NCI-H128 (cell line): ENCODE measurements at regions not wholly inside any gene's neighbourhood (a gene's known extent, or its start where the extent isn't known, plus 50 kb on each side); places are given as distances from the start of the nearest gene placed in this dataset.

Experiments used
- DNase-seq: peaks from one replicate; lab custom pipeline; 2025; ENCODE audit not compliant: unreplicated experiment; lab: John Stamatoyannopoulos, UW

DNA sequence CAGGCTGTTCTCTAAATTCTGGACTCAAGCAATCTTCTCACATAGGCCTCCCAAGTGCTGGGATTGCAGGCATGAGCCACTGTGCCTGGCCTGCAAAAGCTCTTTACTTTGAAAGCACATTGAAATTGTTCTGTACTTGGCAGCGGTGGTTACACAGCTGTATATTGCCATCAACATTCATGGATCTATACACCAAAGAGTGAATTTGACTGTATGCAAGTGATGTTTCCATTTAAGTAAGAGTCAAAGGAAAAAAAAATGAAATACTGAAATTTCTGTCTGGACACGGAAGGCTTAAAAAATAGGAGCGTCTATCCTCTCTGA, 450.6 kb upstream of the PSMD7 start:
- DNase-seq: no peak

DNA sequence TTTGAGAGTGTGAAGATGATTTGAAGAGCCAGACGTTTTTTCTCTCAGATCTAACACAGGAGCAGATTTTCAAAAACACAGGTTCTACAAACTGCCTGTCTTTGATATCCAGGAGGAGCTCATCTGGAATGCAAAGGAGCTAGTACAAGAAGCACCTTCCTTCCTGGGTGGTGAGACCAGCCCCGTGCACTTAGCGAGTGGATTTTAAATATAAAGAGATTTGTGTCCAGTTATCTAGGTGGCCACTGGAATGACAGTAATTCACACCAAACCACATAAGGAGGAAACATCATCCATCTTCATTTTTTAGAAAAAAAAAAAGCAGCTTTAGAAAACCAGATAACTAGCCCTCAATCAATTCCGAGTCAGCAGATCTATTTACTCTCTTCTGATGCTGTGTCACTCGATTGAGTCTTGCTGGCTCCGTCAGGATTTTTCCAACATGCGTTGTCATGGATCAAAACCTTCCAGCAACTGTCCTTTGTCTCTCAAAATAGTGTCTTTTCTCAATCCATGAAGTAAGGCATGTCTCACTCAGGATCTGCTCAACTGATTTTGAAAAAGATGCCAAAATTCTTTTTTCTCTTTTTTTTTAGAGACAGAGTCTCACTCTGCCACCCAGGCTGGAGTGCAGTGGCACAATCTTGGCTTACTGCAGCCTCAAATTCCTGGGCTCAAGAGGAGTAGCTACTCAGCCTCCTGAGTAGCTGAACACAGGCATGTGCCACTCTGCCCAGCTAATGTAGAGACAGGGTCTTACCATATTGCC, 451.2 kb upstream of the PSMD7 start:
- no peak for DNase-seq

DNA sequence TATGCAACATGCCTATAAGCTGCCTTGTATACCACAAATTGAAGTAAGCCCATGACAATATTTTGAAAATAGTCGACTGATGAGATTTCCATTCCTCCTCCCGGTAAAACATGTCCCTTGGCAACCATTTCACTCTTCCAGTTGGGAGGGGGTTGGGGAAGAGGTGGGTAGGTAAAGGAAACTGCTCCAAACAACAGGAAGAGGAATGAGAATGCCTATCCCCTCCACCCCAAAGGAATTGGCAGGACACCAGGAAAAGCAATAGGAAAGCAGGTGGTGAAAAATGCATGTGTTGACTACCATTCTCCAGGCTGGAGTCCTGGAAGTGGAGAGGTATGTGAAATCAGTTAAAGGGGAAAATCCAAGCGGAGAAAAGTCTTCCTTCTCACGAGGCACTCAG, 455.9 kb upstream of the PSMD7 start:
- no peak for DNase-seq

DNA sequence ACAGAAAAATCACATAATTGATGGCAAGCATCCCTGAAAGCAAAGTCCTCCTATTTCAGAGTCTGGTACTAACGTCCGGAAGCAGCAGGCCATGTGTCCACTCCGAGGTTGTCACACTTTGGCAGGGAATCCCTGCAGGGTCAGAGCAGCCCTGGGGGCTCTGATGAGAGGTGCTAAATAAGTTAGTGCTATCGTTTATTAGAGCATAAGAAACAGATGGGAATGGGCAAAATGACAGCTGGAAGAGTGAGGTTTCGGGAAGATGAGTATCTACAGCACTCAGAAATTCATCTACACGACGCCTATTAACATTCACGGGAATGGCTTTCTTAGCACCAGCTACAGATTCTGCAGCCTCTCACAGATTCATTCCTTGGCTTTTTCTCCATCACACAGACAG, 465.4 kb upstream of the PSMD7 start:
- DNase-seq: no peak

DNA sequence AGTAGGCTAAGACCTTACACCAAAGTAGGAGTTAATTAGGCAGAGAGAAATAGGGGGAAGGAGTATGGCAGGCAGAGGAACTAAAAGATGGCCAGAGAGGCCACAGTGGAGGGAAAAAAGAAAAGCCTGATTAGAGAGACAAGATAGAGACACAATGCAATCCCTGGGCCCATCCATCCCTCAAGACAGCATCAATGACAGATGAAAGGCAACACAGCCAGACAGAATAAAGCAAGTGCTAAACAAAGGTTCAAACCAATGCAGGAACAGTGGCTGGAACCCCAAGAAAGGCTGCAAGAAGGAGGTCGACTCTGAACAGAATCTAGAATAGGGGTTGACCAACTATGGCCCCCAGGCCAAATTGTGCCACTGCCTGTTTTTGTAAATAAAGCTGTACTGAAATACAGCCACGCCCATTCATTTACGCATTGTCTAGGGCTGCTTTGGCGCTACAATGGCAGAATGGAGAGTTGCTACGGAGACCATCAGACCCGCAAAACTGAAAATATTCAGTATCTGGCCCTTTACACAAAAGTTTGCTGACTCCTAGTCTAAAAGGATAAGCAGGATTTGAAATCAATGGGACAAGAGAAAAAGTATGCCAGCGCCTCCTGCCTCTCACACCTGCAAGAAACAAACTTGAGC, 473.3 kb upstream of the PSMD7 start:
- no peak for DNase-seq

DNA sequence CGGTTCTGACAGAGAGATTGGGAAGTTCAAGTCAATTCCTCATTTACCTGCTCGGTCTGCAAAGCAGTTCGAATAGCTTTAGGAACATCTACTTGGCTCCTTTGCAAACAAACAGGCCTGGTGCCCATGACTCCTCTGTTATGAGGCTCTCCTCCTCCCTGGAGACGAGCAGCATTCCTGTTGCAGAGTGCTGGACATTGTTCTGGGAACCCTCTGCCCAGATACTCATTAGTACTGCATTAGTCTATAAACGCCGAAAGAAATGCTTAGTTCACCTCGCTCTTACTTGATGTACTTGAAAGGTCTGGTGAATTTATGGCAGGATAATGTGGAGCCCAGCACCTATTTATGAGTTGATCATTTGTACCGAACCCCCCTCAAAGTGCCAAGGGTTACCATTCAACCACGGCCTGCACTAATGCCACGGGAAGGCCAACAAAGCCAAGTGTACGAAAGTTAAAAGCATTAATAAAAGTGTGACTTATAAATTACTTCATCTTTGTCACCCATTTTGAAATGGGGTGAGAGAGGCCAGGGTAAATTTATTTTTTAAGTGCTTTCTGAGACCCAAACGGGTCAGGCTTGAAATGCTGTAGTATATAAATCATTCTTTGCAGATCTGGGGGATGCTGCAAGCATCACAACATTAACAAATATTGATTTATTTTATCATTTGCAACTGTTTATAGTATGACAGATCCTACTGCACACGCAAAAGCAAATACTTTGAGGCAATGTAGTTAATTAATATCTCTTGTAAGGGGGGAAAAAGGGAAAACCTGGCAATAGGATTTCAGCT, 478.9 kb upstream of the PSMD7 start:
- no peak for DNase-seq

DNA sequence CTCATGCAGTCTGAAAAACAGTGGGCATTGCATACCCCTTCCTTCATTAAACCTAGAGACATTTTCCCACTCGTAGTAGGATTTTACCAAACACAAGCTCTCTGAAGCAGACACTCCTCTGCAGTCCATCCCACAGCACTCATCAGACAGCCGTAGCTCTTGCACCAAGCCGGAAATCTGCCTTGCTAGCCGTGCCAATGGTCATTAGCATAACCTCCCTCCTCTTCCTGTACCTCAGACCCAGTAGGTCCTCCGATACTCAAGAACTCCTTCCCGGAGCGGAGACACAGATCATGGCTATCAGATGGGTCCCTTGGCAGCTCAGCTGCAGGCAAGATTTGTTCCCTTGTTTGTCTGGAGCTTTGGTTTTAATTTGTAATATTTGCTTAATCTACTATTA, 483.1 kb upstream of the PSMD7 start:
- DNase-seq: no peak

DNA sequence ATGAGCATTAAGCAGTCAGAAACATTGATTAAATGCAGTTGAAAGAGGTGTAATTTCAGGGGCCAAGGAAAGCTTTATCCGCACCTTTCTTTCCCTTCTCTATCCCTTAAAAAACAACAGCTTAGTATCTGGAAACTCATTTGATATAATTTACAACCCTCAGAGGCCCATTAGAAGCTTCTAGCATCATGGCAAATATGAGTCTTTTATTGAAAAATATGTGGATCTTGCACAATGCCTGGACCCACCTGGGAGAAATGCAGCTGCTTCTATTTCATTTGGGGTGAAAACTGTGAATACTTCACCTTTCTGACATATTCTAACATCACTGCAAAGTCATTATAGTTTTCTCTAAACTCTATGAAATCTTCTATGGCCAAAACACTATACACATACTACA, 492.2 kb upstream of the PSMD7 start:
- no peak for DNase-seq

DNA sequence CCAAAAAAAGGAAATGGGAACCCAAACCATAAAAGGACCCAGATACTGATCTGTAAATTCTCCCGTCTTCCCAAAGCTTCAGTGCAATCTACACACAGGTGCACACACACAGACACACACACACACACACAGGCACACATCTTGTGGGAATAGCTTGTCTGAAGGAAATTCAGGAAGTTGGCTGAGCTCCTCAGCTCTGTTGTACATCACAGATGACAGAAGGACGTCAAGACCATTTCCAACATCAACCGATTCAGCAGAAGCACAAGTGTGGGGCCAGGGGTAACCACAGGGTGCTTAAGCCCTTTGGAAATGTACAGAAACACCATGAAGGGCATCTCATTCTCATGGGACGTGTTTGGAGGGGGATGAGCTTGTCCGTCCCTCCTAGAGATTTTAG, 498.1 kb upstream of the PSMD7 start:
- no peak for DNase-seq

DNA sequence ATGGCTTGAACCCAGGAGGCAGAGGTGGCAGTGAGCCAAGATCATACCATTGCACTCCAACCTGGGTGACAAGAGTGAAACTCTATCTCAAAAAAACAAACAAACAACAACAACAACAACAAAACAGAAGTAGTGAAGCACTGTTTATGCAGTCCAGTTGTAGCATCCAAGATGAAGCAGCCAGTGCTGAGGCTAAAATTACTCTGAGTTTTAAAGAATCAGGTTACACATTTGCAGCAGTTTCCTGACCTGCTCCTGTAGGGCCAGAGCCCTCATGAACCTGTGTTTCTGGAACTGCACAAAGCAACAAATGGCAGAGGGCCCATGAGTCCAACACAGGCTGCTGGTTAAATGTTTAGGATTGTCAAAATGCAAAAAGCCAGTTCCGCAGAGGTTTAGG, 499.5 kb upstream of the PSMD7 start:
- no peak for DNase-seq

DNA sequence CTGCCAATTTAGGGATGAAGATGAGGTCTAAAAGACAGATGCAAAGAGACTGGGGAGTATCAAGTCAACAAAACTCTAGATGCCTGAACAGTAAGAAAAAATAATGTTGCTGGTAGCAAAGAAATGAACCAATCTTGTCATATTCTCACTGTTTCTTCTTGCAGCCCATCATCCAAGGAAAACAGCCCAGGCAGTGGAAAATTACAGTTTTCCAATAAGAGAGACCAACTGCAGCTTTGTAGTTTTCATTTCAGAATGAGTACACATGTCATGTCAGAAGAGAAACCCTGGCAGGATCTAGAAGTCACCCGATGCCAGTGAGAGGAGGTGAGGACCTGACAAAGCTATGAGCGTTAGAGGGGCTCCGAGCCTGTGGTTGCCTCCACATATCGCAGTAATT, 500.4 kb upstream of the PSMD7 start:
- DNase-seq: no peak

DNA sequence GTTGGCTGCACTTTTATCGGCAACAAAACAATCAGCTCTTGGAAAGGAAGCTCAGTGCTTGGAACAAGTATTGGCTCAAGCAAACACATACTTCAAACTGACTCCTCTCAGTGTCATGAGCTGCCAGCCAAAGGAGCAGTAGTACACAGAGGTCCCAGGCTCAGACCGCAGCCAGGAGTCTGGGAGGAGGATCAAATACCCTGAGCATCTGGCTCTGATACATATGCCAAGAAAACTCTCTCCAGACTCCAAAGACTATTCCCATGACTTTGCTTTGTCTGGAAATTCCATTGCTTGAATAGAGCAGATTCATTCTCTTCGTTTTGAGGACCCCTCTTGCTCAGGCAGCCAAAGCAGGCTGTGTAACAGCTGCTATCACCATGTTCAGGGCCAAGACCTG, 501.6 kb upstream of the PSMD7 start:
- no peak for DNase-seq

DNA sequence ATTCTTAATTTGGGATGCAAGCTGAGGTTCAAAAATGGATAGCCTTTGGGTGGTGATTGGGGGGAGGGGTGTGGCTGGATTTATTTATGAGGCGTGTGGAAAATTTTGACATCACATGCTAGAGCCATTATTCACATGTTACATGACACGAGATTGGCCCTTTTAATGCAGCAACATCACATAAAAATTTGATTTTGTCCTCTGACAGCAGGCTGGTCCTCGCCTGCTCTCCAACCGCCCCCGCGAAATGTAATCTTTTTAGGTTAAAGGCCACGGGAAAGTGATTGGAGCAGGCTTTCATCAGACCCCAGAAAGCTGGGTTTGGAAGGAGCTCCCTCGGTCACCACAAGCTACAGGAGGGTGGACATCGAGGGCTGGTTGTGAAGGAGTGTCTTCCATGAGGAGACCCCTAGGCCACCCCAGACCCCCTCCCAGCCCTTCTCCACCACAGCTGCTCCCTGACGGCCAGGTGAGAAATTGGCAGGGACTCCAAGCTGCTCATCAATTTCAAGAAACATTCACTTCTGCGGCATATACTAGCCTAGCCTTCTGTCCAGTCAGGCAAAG, 502.7 kb upstream of the PSMD7 start:
- DNase-seq: no peak

DNA sequence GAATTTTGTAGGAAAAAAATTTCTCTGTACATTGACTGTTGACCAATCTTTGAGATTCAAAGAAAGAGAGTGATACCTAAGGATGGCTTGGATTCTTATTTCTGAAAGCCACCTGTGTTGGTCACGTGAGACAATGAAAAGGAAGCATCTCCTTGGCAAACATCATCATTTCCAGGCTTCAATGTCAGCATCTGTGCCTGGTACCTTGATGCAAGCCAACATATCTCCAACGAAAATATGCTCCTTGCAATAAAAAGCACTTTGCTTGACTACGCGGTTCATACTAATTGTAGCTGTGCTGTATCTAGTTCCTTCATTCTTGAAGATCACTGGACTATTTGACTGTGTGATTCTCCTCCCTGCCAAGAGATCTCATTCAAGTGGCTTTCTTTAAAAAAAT, 503.4 kb upstream of the PSMD7 start:
- no peak for DNase-seq

DNA sequence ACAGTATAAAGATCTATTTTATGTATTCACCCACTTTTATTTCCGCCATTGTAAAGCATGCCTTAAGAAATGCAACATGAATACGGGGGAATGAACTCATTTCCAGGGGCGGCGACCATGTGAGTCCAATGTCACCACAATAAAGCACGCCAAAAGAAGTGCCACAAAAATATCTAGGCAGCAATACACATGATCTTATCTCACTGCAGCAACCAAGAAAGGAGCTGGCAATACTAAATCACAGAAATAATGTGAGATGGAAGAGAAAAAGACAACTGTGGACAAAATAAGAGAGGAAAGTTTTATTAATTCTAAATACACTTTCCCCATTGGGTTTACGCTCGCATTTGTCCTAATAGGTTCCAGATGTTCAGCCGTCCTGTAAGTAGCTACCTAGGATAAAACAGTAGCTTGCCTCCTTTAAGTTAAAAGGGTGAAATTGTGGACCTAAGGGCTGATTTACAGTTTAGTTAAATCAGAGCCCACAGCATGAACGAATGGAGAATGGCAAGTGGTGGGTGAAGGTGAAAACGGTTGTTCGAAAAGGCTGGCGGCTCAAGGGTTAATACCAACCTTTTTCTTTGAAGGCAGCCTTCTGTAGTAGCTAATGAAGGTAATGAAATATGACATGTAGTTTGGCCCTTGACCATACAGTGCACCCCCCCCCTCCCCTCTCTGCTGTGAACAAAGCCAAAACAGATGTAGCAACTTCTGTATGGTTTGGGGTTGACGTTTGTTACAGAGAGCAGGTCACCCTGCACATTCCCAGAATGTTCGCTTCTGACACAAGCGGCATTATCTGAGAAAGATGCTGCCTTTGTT, 504.2 kb upstream of the PSMD7 start:
- no peak for DNase-seq

DNA sequence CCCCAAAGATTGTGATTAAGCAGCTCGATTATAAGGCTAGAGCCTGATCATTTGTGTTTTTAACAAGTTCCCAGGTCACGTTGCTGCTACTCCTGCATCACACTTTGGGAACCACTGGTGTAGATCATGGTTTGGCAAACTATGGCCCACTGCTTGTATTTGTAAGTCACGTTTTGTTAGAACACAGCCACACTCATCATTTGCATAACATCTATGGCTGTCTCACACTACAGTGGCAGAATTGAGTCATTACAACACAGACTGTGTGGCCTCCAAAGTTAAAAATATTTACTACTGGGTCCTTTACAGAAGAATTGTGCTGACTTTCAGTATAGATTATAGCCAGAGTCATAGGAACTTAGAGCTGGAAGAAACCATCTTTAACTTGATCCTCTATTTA, 515.3 kb upstream of the PSMD7 start:
- no peak for DNase-seq

DNA sequence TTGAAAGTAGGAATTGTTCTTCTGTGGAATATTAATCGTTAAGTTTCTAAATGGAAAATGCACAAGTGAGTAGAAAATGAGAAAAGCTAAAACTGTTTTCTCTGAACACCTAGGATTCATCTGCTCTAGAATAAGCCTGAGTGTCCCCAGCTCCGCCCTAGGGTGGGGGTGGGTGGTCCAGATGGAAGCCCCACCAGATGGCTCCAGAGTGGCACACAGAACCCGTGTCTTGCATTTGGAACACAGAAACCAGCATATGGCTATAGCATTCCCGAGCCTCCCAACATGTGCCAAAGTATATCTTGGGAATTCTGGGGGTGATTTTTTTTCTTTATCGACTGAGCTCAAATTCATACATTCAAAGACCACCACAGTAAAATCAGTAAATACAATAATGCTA, 517.7 kb upstream of the PSMD7 start:
- DNase-seq: no peak

DNA sequence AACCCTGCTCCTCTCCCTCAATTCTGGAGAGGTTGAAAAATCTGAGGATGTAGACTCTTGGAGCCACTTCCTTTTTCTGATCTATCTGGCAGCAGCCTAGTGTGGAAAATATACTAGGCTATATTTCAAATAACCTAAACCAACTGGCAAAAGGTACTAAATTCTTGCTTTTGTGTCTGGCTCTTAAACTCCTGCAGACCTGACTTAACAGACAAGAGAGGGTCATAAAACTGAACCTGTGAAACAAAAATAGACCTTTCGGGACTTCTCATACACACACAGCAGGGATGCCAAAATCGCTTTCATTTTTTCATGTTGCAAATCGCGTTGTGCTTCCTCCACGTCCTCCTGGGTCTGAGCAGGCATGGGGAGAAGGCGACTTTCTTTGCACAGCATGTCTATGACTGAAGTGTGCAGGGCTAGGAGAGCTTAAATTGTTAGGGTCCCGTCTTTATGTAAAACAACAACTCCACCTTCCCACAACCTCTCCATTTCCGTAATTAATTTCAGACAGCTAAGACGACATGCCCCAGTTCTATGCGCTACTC, 520.7 kb upstream of the PSMD7 start:
- no peak for DNase-seq

DNA sequence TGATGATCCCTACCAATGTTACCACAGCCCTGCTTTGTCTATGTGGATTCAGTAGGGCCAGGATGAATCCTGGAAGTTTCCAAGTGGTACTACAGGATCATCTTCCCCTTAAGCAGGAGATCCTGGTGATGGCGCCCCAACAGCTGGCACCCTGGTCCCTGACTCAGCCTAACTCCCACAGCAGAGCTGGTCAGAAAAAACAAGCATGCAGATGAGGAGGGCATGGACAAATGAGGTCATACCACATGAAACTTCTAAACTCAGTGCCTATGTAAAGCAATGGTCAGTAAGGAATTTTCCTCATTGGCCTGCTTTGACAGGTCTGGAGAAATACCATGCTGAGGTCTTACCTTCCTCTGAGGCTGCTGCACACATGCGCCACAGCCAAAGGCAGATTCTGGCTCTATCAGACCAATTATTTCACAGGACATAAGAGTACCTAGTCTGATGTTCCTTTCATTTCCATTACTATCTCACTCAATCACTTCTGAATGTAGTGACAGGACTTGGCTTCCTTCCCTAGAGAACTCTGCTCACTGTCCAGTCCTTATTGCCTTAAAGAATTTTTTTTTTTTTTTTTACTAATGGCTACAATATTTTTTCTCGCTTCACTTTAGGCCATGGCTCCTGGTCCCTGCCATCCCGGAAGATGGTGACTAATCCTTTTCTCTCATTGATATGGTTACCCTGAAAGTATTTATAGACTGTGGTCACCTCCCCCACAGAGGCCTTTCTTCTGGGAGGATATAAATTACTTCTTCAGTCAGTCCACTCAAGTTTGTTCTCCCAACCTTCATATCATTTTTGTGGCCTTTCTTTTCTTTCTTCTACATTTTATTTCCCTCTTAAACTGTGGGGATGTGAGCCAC, 525.2 kb upstream of the PSMD7 start:
- no peak for DNase-seq

DNA sequence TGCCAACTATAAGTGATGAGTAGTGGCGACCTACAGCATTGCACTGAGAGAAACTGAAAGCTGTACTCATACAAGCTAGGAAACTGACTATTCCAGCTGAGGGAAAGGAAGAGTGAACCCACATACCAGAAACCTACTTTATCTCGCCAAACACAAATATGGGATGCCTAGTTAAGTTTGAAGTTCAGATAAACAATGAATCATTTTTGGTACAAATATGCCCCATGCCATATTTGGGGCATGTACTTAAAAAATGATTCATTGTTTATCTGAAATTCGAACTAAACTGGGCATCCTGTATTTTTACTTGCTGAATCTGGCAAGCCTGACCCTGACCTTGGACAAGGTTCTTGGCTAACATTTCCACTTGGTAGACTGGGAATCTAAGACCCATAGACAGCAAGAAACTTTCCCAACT, 527.8 kb upstream of the PSMD7 start:
- no peak for DNase-seq
